Stomach smooth muscle (tissue), 2 donors: ENCODE measurements at regions not wholly inside any gene's neighbourhood (a gene's known extent, or its start where the extent isn't known, plus 50 kb on each side); places are given as distances from the start of the nearest gene placed in this dataset.

Experiments
- H3K27ac ChIP-seq: one replicate; pipeline ENCODE4 v1.7.0; 2013; ENCODE audit warnings: mild to moderate bottlenecking, low read length, inconsistent platforms
- H3K27me3 ChIP-seq, 2 donors: one replicate each; pipeline ENCODE4 v1.7.0; 2013; ENCODE audit warnings: low read length in 2 of 2; ENCODE audit not compliant: insufficient read depth in 2 of 2, control insufficient read depth in 1 of 2
- H3K36me3 ChIP-seq, 2 donors: one replicate each; pipeline ENCODE4 v1.7.0; 2013; ENCODE audit warnings: low read length in 2 of 2; ENCODE audit not compliant: control insufficient read depth in 2 of 2, insufficient read depth in 2 of 2
- H3K4me1 ChIP-seq: one replicate; pipeline ENCODE4 v1.7.0; 2013; ENCODE audit warnings: low read length; ENCODE audit not compliant: control insufficient read depth, insufficient read depth
- H3K4me3 ChIP-seq, 2 donors: one replicate each; pipeline ENCODE4 v1.7.0; 2013; ENCODE audit warnings: low read length in 2 of 2
- H3K9ac ChIP-seq, 2 donors: one replicate each; pipeline ENCODE4 v1.7.0; 2013; ENCODE audit warnings: low read length in 2 of 2, mild to moderate bottlenecking in 1 of 2
- H3K9me3 ChIP-seq, 2 donors: one replicate each; pipeline ENCODE4 v1.7.0; 2013; ENCODE audit warnings: low read length in 2 of 2; ENCODE audit not compliant: control insufficient read depth in 2 of 2
- donor health status: healthy.
- donor health status: Pancreatic carcinoma.

- Histone ChIP-seq H3K27me3 (no peaks in the 10 kb centered on the region), H3K9me3 (no peaks in the 10 kb centered on the region), H3K9ac (no peak overlapping the region), H3K27ac (no peak overlapping the region), H3K4me3 (no peak overlapping the region), H3K36me3 (no peaks in the 10 kb centered on the region), H3K4me1 (peaks cover 4% of the 10 kb centered on the region)
Measured at GRCh38 chr5:56358703-56359681, 125.9 kb upstream of the ANKRD55 start.

DNA sequence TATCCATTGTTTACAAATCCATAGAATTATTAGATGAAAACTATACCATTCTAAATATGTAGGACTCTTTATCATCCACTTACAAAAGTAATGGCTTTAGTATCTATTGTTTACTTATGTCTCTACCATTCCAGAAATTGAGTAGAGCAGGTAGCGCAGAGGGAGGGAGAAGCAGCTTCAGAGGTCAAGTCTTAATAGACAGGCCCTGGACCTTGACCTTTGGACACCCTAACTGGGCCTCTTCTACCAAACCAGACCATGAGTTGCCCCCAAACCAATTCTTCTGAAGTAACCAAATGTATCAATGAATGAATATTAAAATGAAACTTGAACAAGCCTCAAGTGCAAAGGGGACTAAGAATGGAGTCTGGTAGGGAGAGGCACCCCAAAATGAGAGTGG, 124.9 kb upstream of the ANKRD55 start:
- no peak overlapping the region for H3K4me3 ChIP-seq
- H3K4me1 ChIP-seq = peaks cover 4% of the 10 kb centered on the region
- no peaks in the 10 kb centered on the region for H3K36me3 ChIP-seq
- no peaks in the 10 kb centered on the region for H3K9me3 ChIP-seq
- no peak overlapping the region for H3K27ac ChIP-seq
- no peaks in the 10 kb centered on the region for H3K27me3 ChIP-seq
- H3K9ac ChIP-seq = no peak overlapping the region

GRCh38 chr5:56357426-56357825, 124.3 kb upstream of the ANKRD55 start:
- Histone ChIP-seq H3K36me3 (no peaks in the 10 kb centered on the region), H3K27ac (no peak overlapping the region), H3K9me3 (no peaks in the 10 kb centered on the region), H3K27me3 (no peaks in the 10 kb centered on the region), H3K4me1 (peaks cover 4% of the 10 kb centered on the region), H3K9ac (no peak overlapping the region), H3K4me3 (no peak overlapping the region)

DNA sequence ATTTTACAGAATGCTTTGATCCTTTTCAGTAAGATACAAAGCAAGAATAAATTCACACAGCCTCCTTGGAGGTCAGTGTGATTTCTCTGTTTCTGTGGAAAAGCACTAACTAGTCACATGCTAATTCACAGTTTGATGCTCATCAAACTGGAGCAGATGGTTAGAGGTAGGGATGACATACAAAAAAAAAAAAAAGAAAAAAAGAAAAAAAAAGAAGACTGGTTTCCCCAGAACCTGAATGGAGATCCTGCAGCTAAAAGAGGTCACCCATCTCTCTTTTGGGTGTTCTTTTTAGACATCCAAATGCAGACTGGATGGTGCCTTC, 123.7 kb upstream of the ANKRD55 start:
- Histone ChIP-seq H3K27ac (no peak overlapping the region), H3K9me3 (no peaks in the 10 kb centered on the region), H3K4me1 (peaks cover 4% of the 10 kb centered on the region), H3K27me3 (no peaks in the 10 kb centered on the region), H3K36me3 (no peaks in the 10 kb centered on the region), H3K9ac (no peak overlapping the region), H3K4me3 (no peak overlapping the region)

DNA sequence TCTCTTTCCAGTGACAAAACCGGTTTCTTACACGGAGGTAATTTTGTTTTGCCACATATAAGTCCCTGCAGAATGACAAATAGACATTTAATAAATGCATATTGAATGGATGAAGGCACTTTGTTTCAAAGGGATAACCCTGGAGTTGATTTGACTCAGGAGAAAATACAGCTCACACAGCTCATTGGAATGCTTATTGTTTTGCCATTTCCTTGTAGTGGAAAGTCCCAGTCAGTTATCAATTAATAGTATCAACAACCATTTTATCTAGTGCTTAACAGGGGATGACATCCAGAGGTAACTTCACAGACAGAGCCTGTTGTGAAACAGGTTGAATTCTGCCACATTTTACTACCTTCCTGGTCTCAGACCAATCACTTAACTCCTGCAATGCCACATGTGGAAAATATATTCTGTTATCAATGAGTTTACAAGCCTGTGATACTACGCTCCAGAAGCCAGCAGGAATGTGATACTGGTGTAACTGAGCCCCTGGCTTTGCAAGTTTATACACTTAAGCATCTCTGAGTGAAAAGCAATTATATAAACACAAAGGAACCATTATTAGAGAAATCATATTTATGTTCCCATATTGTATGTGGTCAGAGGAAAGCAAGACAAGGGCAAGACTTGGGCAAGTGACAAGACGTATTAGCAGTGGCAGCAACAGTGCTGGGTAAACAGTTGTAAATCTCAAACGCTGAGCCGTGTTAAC, 123.1 kb upstream of the ANKRD55 start:
- Histone ChIP-seq H3K4me1 (peaks cover 4% of the 10 kb centered on the region), H3K27ac (no peak overlapping the region)

DNA sequence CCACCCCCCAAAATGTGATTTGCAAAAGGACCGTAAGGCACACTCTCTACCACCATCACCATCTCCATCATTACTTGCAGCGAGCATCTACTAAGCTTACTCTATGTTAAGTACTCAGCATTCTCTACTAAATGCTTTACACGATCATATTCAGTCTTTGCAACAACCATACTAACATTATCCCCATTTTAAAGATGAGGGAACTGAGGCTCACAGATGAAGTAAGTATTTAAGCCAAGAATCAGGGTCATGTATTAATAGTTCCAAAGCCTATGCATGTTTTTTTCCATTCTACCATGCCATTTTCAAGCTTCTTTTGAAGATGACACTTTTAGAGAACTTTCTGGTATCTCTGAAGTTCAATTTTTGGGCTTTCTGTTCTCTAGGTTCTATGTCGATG, 121.7 kb upstream of the ANKRD55 start:
- Histone ChIP-seq H3K27ac (no peak overlapping the region), H3K9me3 (no peaks in the 10 kb centered on the region), H3K9ac (no peak overlapping the region), H3K36me3 (no peaks in the 10 kb centered on the region), H3K4me1 (peaks cover 4% of the 10 kb centered on the region), H3K27me3 (no peaks in the 10 kb centered on the region), H3K4me3 (no peak overlapping the region)

More for the DNA sequence above, 123.1 kb upstream of the ANKRD55 start:
- H3K36me3 ChIP-seq = no peaks in the 10 kb centered on the region
- H3K9ac ChIP-seq = no peak overlapping the region
- H3K4me3 ChIP-seq = no peak overlapping the region
- H3K27me3 ChIP-seq = no peaks in the 10 kb centered on the region
- H3K9me3 ChIP-seq = no peaks in the 10 kb centered on the region

DNA sequence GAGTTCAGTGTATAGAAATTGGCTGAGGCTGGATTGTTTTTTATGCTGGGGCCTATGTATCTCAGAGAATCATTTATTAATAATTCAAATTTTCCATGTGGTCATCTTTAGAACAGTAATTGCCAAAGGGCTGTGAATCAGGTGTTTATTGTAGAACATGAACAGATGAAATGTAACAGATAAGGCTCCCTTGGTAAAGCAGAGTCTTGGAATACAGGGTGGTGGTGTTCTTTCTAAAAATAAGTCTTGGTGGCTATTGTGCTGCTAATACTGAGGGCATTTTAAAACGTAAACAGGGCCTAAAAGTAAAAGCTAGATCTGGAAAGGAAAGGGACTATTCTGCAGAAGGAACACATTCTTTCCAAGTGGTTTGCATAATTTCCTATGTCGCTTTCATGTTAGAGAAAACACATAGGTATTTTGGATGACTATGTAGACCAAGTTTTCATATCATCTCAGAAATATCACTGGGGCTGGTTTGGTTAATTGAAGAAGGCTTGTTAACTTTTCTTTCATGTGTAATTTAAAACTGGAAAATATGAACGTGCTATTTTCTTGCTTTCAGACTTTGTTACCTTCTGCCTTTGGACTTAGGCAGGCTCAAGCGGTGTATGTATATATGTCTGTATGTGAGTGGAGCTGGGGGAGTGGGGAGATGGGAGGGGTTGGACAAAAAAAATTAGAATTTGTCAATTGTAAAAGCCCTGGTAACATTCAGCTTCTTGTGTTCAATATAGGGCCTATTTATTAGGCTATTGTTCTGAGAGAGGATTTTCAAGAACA, 119.9 kb upstream of the ANKRD55 start:
- H3K27ac ChIP-seq = no peak overlapping the region
- no peaks in the 10 kb centered on the region for H3K27me3 ChIP-seq
- no peaks in the 10 kb centered on the region for H3K9me3 ChIP-seq
- no peak overlapping the region for H3K9ac ChIP-seq
- no peak overlapping the region for H3K4me3 ChIP-seq
- no peaks in the 10 kb centered on the region for H3K36me3 ChIP-seq
- H3K4me1 ChIP-seq = no peaks in the 10 kb centered on the region

- H3K36me3 ChIP-seq = no peaks in the 10 kb centered on the region
- H3K27me3 ChIP-seq = no peaks in the 10 kb centered on the region
- H3K4me1 ChIP-seq = no peaks in the 10 kb centered on the region
- no peak overlapping the region for H3K9ac ChIP-seq
- H3K4me3 ChIP-seq = no peak overlapping the region
- H3K9me3 ChIP-seq = no peaks in the 10 kb centered on the region
- no peak overlapping the region for H3K27ac ChIP-seq
Measured at GRCh38 chr5:56350597-56351170, 117.6 kb upstream of the ANKRD55 start.

GRCh38 chr5:56350011-56350596, 117.0 kb upstream of the ANKRD55 start:
- no peaks in the 10 kb centered on the region for H3K4me1 ChIP-seq
- no peaks in the 10 kb centered on the region for H3K27me3 ChIP-seq
- H3K9me3 ChIP-seq = no peaks in the 10 kb centered on the region
- H3K9ac ChIP-seq = no peak overlapping the region
- no peak overlapping the region for H3K27ac ChIP-seq
- H3K36me3 ChIP-seq = no peaks in the 10 kb centered on the region
- H3K4me3 ChIP-seq = no peak overlapping the region

GRCh38 chr5:56349461-56349860, 116.3 kb upstream of the ANKRD55 start:
- H3K27me3 ChIP-seq = no peaks in the 10 kb centered on the region
- no peaks in the 10 kb centered on the region for H3K9me3 ChIP-seq
- H3K4me1 ChIP-seq = no peaks in the 10 kb centered on the region
- no peaks in the 10 kb centered on the region for H3K36me3 ChIP-seq
- no peak overlapping the region for H3K4me3 ChIP-seq
- no peak overlapping the region for H3K27ac ChIP-seq
- H3K9ac ChIP-seq = no peak overlapping the region
